Stimulated activated naive CD4-positive, alpha-beta T cell treated with Interleukin-2 at 50 U/mL for 16 hours (primary cell): ENCODE measurements at regions not wholly inside any gene's neighbourhood (a gene's known extent, or its start where the extent isn't known, plus 50 kb on each side); places are given as distances from the start of the nearest gene placed in this dataset.

Source experiments
- DNase-seq: peaks from one replicate; lab custom pipeline; 2025; lab: John Stamatoyannopoulos, UW

GRCh38 chr2:71864085-71864484 is 283.6 kb downstream of the CYP26B1 start:
- no peak for DNase-seq

- no peak for DNase-seq
These were observed 284.3 kb downstream of the CYP26B1 start for GRCh38 chr2:71863396-71863795.

- DNase-seq: no peak
These were observed 284.7 kb downstream of the CYP26B1 start for GRCh38 chr2:71862921-71863320.

GRCh38 chr2:71861186-71862160 is 286.2 kb downstream of the CYP26B1 start:
- DNase-seq: no peak

- DNase-seq: no peak
These were observed 287.2 kb downstream of the CYP26B1 start for GRCh38 chr2:71860381-71860926.

GRCh38 chr2:71859211-71859847 is 288.3 kb downstream of the CYP26B1 start:
- no peak for DNase-seq

GRCh38 chr2:71858071-71858470 is 289.6 kb downstream of the CYP26B1 start:
- DNase-seq: no peak

GRCh38 chr2:71857636-71858035 is 290.0 kb downstream of the CYP26B1 start:
- no peak for DNase-seq

GRCh38 chr2:71856773-71857525 is 290.7 kb downstream of the CYP26B1 start:
- DNase-seq: no peak

- no peak for DNase-seq
These were observed 293.8 kb downstream of the CYP26B1 start for GRCh38 chr2:71853858-71854257.

GRCh38 chr2:71852141-71852711 is 295.4 kb downstream of the CYP26B1 start:
- no peak for DNase-seq

GRCh38 chr2:71851094-71851750 is 296.4 kb downstream of the CYP26B1 start:
- DNase-seq: no peak

- no peak for DNase-seq
These were observed 297.3 kb downstream of the CYP26B1 start for GRCh38 chr2:71850306-71850801.

- no peak for DNase-seq
These were observed 297.9 kb downstream of the CYP26B1 start for GRCh38 chr2:71849607-71850305.

GRCh38 chr2:71849111-71849510 is 298.6 kb downstream of the CYP26B1 start:
- no peak for DNase-seq

GRCh38 chr2:71846669-71847291 is 300.9 kb downstream of the CYP26B1 start:
- DNase-seq: no peak

GRCh38 chr2:71846072-71846471 is 301.6 kb downstream of the CYP26B1 start:
- DNase-seq: no peak

- DNase-seq: no peak
These were observed 302.7 kb downstream of the CYP26B1 start for GRCh38 chr2:71844967-71845366.

- no peak for DNase-seq
These were observed 304.2 kb downstream of the CYP26B1 start for GRCh38 chr2:71843391-71843850.

GRCh38 chr2:71842744-71843143 is 304.9 kb downstream of the CYP26B1 start:
- no peak for DNase-seq
